ENCODE measurements at regions not wholly inside any gene's neighbourhood (a gene's known extent, or its start where the extent isn't known, plus 50 kb on each side); places are given as distances from the start of the nearest gene placed in this dataset.
A peak's percentile ranks its signal among the peaks of the same experiment; 100 is the strongest.

DNA sequence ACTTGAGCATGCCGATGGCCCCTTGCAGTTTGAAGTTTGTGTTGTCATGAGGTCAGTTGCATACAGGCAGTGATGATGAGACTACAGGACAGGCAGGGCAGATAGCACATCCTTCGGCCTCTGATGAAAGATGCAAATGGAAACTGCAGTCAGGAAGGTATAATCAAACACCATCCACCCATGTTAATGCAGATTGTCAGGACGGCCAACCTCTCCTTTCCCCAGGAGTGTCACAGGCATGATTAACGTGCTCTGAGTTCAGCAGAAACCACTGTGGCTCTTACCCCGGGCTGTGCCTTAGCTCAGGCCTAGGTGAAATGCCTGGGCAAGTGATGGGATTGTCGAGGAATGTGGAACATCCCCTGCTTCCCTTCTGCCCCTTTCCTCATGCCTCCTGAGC is 893.5 kb upstream of the RBFOX1 start:
- in situ Hi-C loops (cut with MboI; ENCODE audit: low pct_unique_long_range_greater_than_20kb, low sequenced_read_pairs) = no loop called here
- DNase-seq = no peak

DNA sequence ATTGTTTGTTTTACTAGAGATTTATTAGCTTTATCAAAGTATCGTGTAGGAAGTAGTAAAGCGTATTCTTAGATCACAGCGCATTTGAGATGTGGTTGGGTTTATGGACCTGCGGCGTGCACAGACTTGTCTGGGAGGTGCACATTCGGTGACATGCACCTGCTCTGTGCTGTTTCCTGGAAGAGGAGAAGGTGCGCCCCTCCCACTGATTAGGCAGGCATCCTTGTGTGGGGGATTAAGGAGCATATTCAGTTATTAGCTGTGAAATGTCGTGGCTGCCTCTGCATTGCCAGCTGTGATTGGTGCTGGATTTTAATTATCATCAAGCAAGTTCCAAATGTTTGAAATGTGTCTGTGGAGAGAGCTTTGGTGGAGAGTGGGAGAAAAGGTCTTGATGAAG is 903.8 kb upstream of the RBFOX1 start:
- in situ Hi-C loops (cut with MboI; ENCODE audit: low pct_unique_long_range_greater_than_20kb, low sequenced_read_pairs) = no loop called here
- no peak for DNase-seq

DNA sequence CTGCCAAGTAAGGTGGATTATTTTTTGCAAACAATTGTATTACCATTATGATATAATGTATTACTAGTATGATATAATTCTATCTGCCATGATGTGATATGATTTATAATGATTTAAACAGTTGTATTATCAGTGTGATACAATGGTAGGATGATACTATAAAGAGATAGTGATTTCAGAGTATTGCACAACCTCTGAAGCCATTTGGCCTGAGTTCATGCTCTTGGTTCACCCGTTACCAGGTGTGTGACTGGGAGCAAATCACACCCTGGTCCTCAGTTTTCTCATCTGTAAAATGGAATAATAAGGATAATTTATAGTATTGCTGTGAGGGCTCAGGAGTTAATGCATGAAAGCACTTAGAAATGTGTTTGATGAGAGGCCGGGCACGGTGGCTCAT is 905.0 kb upstream of the RBFOX1 start:
- no peak for DNase-seq
- in situ Hi-C loops (cut with MboI; ENCODE audit: low pct_unique_long_range_greater_than_20kb, low sequenced_read_pairs) = no loop called here

DNA sequence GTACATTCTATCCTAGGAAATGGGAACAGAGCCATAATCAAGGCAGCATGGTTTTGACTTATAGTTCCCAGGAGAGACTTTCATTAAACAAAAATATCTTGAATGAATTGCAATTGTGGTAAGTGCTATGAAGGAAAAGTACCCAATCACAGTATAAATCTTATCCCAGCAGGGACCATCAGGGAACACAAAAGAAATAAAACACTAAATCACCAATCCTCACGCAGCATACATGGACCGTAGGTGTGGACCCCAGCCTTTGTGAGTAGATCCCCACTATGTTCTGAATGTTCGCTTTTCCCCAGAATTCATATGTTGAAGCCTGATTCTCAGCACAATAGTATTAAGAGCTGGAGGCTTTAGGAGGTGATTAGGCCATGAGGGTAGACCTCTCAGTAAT is 925.0 kb upstream of the RBFOX1 start:
- in situ Hi-C loops (cut with MboI; ENCODE audit: low pct_unique_long_range_greater_than_20kb, low sequenced_read_pairs) = no loop called here
- no peak for DNase-seq

DNA sequence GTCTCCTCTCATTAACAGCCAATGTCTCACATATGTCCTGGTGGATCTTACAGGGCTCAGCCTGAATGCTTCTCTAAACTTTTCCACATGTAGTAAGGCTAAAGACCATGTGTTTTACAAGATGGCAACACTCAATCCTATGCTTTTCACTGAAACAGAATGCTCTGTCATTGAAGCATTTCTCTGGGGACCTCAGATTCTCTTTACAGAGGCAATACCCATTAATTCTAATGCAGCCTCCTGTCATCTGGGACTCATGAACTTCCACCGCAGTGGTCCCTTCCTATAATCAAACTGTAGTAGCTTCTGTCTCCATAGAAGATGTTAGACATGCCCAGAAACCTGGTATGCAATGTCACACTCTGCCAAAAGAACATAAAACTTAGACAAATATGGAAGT is 926.6 kb upstream of the RBFOX1 start:
- DNase-seq = no peak
- in situ Hi-C loops (cut with MboI; ENCODE audit: low pct_unique_long_range_greater_than_20kb, low sequenced_read_pairs) = no loop called here

DNA sequence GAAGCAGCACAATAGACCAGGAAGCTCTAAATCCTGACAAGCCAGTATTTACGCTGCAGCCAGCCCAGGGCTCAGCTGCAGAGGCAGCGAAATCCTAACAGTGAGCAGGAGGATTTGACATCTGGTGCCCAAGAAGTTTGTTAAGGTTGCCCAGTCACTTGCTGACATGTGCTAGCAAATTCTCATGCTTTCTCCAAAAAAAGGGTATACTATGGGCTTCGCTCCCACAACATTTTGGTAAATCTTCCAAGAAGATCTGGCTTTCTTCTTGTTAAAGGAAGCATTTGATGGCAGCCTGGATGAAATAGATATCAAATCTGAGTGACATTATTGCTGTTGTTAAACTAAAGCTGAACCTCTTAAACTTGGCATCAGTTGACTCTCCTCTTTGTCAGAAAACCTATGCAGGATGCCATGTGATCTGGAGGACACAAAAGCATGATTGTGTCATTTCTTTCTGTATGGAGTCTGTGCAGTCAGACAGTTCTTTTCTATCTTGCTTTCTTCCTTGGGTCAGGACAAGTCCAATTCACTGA is 949.7 kb upstream of the RBFOX1 start:
- in situ Hi-C loops (cut with MboI; ENCODE audit: low pct_unique_long_range_greater_than_20kb, low sequenced_read_pairs) = no loop called here
- DNase-seq = no peak

DNA sequence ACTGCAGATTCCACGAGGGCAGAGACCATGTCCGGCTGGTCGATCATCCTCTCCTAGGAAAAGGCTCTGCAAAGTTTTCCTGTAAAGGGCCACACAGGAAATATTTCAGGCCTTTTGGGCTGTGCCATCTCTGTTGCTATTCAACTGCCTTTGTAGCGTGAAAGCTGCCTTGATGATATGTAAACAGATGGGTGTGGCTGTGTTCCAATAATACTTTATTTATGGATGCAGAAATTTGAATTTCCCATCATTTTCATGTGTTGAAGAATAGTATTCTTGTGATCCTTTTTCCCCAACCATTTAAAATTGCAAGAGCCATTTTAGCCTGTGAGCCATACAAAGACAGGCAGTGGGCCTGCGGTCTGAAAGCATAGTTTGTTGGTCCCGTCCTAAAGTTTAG is 950.7 kb upstream of the RBFOX1 start:
- DNase-seq = no peak
- in situ Hi-C loops (cut with MboI; ENCODE audit: low pct_unique_long_range_greater_than_20kb, low sequenced_read_pairs) = no loop called here

DNA sequence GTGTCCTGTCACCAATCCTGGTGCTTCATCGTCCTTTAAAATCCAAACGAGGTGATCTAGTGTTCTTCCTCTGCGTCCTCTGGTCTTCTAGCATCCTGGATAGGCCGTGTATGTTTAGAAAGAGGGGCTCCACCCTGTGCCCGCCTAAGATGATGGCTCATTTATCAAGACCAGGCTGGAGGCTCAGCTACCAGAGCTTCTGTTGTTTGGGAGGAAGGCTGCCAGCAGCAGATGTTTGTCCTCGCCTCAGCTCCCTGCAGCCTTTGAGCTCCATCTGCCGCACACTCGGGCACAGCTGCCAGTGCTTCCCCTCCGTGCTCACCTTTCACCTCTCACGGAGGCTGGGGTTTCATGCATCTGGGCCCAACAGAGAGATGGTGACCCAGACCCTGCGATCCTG is 954.7 kb upstream of the RBFOX1 start:
- no peak for DNase-seq
- in situ Hi-C loops (cut with MboI; ENCODE audit: low pct_unique_long_range_greater_than_20kb, low sequenced_read_pairs) = no loop called here

DNA sequence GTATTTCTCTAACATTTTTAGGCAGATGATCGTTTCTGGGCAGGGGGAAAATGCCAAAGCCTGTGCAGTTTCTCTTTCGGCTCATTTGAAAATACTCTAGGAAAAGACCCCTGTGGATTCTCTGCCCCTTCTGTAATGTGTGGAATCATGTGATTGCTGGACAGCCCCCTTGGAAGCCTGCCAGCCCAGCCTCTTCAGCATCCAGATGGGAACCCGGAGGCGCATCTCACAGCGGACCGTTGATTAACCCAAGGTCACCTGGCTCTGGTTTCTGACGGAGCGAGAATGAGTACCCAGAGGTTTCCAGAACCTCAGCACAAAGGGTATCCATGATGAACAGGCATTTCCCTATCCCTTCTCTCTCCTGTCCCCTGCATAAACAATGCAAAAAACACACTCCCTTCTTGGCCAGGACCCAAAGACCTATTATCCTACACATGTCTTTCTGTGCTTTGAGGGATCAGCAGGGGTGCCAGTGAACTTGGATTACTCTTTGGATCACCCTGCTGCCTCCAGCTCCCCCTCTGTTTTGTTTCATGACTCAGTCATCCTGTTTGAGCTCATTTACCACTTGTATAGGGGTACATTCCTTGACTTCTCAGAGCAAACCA is 957.1 kb upstream of the RBFOX1 start:
- DNase-seq = no peak
- in situ Hi-C loops (cut with MboI; ENCODE audit: low pct_unique_long_range_greater_than_20kb, low sequenced_read_pairs) = no loop called here

DNA sequence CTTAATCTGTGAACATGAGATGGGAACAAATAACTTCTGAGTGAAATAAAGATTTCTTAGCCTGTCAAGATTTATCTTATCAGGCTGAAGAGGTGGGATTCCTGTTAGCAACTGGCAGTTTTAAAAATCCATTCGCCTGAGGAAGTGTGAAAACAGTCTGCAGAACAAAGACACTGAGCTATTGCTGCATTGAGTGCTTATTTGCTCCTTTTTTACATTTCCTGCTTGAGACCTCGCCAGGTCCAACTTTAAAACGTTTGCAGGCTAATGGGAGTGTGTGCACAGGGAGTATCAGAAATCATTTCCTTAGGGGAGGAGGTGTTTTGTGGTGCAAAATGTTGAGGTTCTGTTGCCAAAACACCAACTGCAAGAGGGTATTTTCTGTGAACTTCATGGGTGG is 957.8 kb upstream of the RBFOX1 start:
- no peak for DNase-seq
- in situ Hi-C loops (cut with MboI; ENCODE audit: low pct_unique_long_range_greater_than_20kb, low sequenced_read_pairs) = no loop called here

DNA sequence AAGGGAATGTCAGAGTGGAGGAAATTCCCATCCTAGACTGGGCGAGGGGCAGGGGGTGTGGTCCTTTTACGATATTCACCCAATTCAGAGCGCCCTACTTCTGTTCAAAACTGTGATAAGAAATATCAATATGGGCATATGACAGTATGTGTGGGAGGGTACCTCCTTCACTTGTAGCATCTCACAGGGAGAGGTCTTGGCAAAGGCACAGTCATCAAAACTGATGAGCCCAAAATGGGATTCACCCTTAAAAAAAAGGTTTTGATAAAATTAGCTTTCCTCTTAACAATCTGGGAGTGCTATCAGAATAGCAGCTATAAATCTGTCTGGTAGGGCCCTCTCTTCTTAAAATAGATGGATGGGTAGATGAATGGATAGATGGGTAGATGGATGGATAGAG is 967.8 kb upstream of the RBFOX1 start:
- in situ Hi-C loops (cut with MboI; ENCODE audit: low pct_unique_long_range_greater_than_20kb, low sequenced_read_pairs) = no loop called here
- DNase-seq = no peak

DNA sequence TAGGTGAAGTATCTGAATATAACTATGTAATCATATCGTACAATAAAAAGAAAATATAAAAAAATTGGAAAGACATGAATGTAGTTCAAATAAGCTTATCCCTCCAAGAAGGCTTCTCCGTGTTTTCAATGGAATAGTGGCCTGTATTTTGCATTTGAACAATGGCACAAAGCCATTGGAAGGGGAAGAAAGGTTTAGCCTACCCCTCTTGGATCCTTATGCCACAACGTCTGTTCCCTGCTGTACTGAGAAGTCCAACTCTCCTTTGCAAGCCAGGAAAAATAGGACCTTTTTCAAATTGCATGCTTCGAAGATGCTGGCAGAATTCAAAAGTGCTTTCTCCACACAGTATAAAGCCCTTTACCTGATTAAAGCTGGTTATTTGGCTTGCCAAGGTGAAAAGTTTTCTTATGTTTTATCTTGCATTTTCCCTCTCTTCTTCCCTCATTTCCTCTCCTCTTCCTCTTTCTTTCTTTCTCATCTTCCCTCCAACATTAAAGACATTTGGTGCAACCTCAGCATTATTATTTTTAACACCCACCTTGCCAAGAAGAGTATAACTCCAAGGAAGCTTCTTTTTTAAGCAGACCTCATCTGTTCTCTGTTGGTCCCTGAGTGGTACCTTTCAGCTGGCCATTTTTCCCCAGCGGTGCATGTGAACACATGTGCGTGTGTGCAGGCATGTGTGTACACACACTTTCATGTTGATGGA is 968.6 kb upstream of the RBFOX1 start:
- no peak for DNase-seq
- in situ Hi-C loops (cut with MboI; ENCODE audit: low pct_unique_long_range_greater_than_20kb, low sequenced_read_pairs) = no loop called here

DNA sequence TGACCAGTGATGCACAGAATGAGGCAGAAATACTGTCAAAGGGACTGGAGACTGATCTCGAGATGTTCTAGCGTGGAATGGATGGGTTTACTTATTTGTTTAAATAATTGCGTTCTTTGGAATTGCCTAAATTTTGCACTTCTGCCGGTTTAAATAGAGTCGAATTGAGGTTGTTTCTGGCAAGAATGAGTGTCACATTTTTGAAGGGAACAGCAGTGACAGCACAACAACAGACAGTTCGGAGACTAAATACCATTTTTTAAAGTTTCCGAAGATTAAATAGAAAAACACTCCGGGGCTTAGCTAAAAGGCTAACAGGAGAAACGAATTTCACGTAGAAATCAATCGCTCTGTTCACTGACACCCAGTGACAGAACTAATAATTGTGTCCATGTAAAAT is 969.2 kb upstream of the RBFOX1 start:
- DNase-seq = no peak
- in situ Hi-C loops (cut with MboI; ENCODE audit: low pct_unique_long_range_greater_than_20kb, low sequenced_read_pairs) = no loop called here

DNA sequence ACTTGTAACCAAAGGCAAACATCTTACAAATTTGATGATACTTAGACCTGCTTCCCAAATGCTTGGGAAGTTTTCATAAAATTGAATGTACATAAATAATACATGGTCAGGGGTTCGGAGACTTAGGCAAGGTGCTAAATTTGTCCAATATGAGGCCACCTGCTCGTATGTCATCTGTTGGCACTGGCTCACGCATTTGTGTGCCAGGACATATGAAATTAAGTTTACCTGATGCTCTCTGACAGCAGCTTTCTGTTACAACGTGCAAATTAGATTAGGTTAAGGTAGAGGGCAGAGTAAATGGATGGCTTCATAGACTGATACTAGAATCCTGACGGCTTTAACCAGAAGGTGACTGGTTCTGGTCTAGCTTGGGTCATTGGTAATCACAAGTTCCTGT is 970.3 kb upstream of the RBFOX1 start:
- in situ Hi-C loops (cut with MboI; ENCODE audit: low pct_unique_long_range_greater_than_20kb, low sequenced_read_pairs) = no loop called here

DNA sequence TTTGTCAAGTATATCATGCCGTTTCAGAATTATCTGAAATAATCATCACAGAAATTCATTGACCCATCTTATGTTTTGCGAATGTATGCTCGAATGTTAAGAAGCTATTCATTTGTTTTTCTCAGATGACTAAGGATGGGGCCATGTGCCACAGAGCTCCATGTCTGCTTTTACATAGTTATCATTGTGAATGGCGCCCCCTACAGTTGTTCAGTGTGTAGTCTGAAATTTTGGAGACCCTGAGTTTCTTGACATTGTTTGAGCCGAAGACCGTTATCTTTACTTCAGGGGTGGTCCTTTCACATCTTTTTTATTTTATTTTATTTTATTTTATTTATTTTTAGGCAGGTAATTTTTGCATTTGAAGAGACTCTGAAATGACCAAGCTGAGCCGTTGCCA is 972.0 kb upstream of the RBFOX1 start:
- DNase-seq = no peak
- in situ Hi-C loops (cut with MboI; ENCODE audit: low pct_unique_long_range_greater_than_20kb, low sequenced_read_pairs) = no loop called here

More for the DNA sequence above, 970.3 kb upstream of the RBFOX1 start:
- no peak for DNase-seq

DNA sequence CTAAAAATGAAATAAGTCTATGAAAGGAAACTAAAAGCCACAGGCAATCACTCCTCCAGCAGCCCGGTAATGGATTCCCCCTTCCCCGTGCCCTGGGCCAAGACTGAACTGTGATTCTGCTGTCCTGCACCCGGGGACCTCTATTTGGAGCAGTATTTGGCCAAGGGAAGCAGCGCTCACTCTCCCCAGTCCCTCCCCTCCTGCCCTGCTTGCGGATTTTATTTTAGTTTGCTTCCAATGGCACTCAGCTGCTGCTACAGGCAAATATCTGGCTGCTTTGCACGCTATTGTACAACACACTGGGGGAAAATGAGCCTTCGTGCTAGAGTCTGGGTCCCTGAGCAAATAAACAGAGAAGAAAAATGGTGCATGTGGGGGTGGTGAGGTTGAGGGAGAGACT is 975.7 kb upstream of the RBFOX1 start:
- in situ Hi-C loops (cut with MboI; ENCODE audit: low pct_unique_long_range_greater_than_20kb, low sequenced_read_pairs) = no loop called here

DNA sequence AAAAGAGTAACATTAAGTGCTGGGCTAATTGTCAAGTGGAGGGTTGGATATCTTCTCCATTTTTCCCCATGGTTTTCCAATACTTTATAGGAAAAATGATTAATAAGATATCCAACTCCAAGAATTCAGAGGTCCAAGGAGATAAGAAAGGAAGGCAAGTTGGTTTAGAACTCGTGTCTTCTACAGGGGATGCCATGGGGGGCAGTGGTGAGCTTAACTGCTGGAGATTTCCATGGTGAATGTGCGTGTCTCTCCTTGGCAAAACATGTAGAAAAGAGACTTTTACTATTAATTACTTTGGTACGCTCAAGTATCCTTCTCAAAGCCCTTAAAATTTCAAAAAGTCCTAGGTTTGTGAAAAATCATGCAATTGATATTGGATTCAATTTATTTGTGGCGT is 982.9 kb upstream of the RBFOX1 start:
- in situ Hi-C loops (cut with MboI; ENCODE audit: low pct_unique_long_range_greater_than_20kb, low sequenced_read_pairs) = no loop called here
- no peak for DNase-seq

More for the DNA sequence above, 975.7 kb upstream of the RBFOX1 start:
- DNase-seq = no peak

DNA sequence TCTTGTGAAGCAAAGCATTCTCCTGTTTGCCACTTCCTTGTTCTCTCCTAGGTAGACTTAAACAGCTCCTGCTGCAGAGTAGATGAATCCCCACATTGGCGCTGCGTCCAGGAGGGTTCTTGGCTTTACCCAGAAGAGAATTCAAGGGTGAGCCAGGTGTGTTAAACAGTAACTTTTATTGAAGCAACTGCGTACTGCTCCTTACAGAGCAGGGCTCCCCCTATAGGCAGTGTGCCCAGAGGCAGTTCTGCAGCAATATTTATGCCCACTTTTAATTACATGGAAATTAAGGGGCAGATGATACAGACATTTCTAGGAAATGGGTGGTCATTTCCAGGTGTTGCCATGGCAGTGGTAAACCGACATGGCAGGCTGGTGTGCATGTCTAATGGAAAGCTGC is 987.6 kb upstream of the RBFOX1 start:
- DNase-seq = no peak
- in situ Hi-C loops (cut with MboI; ENCODE audit: low pct_unique_long_range_greater_than_20kb, low sequenced_read_pairs) = no loop called here

DNA sequence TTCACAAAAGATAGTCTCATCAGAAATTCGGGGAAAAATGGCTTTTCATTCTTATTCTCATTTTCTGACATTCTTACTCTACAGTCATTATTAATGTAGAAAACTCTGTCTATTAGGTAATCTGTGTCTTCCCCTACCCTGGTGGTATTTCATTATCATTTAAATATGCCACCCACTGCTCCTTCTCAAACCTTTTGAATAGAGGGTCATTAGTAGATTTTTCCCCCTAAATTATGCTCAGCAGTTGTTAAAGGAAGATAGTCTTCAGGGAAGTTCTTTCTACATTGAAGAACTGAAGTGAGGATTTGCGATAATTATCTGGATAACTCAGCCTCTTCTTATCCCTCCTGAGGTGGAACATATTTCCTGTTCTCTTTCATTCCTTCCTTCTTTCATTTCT is 989.5 kb upstream of the RBFOX1 start:
- in situ Hi-C loops (cut with MboI; ENCODE audit: low pct_unique_long_range_greater_than_20kb, low sequenced_read_pairs) = no loop called here
- DNase-seq = no peak

DNA sequence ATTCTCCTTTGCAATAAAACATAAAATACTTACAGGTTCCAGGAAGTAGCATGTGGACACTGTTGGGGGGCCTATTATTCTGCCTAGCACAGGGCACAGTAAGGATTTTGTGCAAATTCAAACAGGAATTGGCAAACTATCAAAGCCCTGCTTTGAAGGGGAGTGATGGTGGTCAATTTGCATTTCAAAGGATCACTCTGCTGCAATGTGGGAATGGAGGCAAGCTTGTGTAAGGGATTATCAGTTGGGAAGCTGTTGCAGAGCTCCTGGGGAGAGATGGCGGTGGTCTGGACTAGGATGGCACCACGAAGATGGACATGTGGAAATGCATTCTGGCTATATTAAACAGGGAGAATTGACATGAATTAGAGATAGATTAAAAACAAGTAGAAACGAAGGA is 990.7 kb upstream of the RBFOX1 start:
- no peak for DNase-seq

DNA sequence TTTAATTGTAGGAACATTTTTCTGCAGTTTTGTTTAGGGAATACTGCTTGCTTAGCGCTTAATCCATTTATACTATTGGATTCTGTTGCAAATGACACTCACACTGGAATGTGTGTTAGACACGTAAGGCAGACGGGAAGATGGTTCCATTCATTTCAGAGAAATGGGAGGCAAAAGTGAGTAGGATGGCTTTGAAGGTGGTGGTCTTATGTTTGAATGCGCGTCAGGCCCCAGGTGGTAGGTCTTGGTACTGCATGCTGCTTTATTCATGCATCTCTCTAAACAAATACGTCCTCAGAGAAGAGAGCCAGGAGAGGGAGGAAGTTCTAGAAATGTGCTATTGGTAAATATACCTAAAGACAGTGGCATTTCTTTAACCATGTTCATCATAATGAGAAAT is 997.6 kb upstream of the RBFOX1 start:
- peak; percentile 28 for DNase-seq
- in situ Hi-C loops (cut with MboI; ENCODE audit: low pct_unique_long_range_greater_than_20kb, low sequenced_read_pairs) = no loop called here

More for the DNA sequence above, 990.7 kb upstream of the RBFOX1 start:
- in situ Hi-C loops (cut with MboI; ENCODE audit: low pct_unique_long_range_greater_than_20kb, low sequenced_read_pairs) = no loop called here

All from KBM-7 (cell line).